ENCODE measurements at regions not wholly inside any gene's neighbourhood (a gene's known extent, or its start where the extent isn't known, plus 50 kb on each side); places are given as distances from the start of the nearest gene placed in this dataset.

DNA sequence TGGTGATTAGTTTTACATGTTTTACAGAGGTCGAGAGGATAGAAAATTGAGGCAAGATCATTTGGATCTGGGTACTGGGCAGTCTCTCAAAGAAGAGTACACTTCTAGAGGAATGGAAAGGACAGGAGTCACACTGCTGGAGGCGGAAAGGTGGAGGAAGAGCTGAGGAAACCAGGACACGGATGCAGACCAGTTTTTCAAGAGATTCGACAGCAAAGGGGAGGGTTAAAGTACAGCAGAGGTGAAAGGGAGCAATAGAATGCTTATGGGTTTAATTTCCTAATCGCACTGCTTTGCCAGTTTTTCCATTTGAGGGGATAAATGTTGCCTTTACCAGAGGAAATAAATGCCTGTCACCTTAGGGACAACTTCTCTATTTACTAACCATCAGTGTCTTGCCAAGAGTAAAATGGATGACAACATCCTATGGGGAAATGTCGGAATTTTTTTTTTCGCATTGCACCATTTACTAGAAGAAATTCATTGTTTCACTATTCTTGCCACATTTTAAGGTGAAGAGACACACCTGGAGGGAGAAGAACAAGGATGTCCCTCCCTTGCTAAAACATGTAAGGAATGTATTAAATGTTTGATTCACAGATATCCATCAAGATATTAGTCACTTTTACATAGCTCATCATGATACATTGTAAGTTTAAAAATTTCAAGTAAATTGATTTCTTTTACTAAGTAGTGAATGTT is 226.6 kb downstream of the COL12A1 start:
- H3K9me3 Mint-ChIP-seq: no peaks in the 10 kb centered on the region
- peak overlapping the region; percentile 26 for H3K4me3 Mint-ChIP-seq
- TF ChIP-seq, protein P1, sequence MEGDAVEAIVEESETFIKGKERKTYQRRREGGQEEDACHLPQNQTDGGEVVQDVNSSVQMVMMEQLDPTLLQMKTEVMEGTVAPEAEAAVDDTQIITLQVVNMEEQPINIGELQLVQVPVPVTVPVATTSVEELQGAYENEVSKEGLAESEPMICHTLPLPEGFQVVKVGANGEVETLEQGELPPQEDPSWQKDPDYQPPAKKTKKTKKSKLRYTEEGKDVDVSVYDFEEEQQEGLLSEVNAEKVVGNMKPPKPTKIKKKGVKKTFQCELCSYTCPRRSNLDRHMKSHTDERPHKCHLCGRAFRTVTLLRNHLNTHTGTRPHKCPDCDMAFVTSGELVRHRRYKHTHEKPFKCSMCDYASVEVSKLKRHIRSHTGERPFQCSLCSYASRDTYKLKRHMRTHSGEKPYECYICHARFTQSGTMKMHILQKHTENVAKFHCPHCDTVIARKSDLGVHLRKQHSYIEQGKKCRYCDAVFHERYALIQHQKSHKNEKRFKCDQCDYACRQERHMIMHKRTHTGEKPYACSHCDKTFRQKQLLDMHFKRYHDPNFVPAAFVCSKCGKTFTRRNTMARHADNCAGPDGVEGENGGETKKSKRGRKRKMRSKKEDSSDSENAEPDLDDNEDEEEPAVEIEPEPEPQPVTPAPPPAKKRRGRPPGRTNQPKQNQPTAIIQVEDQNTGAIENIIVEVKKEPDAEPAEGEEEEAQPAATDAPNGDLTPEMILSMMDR (conservative IDR thresholded peaks at IDR 0.05): no peak
- H3K27ac Mint-ChIP-seq: peak overlapping the region; percentile 42
- no peaks in the 10 kb centered on the region for H3K4me1 Mint-ChIP-seq (ENCODE audit: unreplicated experiment)
- H3K36me3 Mint-ChIP-seq: no peaks in the 10 kb centered on the region
- no peaks in the 10 kb centered on the region for H3K27me3 Mint-ChIP-seq
- DNase-seq (ENCODE audit: extremely low spot score, unreplicated experiment): no peak

DNA sequence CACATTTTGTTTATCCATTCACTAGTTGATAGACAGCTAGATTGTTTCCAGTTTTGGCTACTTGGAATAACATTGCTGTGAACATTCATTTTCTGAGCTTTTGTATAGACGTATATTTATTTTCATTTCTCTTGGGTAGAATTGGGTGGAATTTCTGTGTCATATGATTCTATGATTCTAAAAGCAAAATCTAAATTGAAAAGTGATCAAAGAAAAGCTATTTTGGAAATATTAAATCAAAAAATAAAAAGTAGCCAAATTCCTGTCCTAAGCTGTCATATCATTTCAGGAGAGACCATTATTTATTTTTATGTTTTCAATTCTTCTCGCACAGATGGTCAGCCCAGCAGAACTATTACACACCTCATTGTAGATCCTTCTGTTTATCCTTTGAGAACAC is 229.2 kb downstream of the COL12A1 start:
- Mint-ChIP-seq H3K27ac (no peak overlapping the region), H3K9me3 (no peaks in the 10 kb centered on the region)

GRCh38 chr6:74976026-74976425 is 229.8 kb downstream of the COL12A1 start:
- no peaks in the 10 kb centered on the region for H3K36me3 Mint-ChIP-seq
- H3K4me1 Mint-ChIP-seq (ENCODE audit: unreplicated experiment): no peaks in the 10 kb centered on the region
- no peaks in the 10 kb centered on the region for H3K9me3 Mint-ChIP-seq

More for the DNA sequence above, 229.2 kb downstream of the COL12A1 start:
- DNase-seq (ENCODE audit: extremely low spot score, unreplicated experiment): no peak
- no peaks in the 10 kb centered on the region for H3K36me3 Mint-ChIP-seq
- no peak overlapping the region for H3K4me3 Mint-ChIP-seq
- TF ChIP-seq, protein P1 (conservative IDR thresholded peaks at IDR 0.05): no peak
- H3K4me1 Mint-ChIP-seq (ENCODE audit: unreplicated experiment): no peaks in the 10 kb centered on the region
- H3K27me3 Mint-ChIP-seq: no peaks in the 10 kb centered on the region

GRCh38 chr6:74973591-74973990 is 232.3 kb downstream of the COL12A1 start:
- H3K9me3 Mint-ChIP-seq: no peaks in the 10 kb centered on the region
- TF ChIP-seq, protein P1 (conservative IDR thresholded peaks at IDR 0.05): no peak
- no peaks in the 10 kb centered on the region for H3K36me3 Mint-ChIP-seq
- H3K4me3 Mint-ChIP-seq: no peak overlapping the region
- no peaks in the 10 kb centered on the region for H3K27me3 Mint-ChIP-seq
- no peak overlapping the region for H3K27ac Mint-ChIP-seq
- H3K4me1 Mint-ChIP-seq (ENCODE audit: unreplicated experiment): no peaks in the 10 kb centered on the region
- no peak for DNase-seq (ENCODE audit: extremely low spot score, unreplicated experiment)

More at GRCh38 chr6:74976026-74976425, 229.8 kb downstream of the COL12A1 start:
- no peak for DNase-seq (ENCODE audit: extremely low spot score, unreplicated experiment)
- Mint-ChIP-seq H3K27ac (no peak overlapping the region), H3K4me3 (no peak overlapping the region), H3K27me3 (no peaks in the 10 kb centered on the region)
- TF ChIP-seq, protein P1 (conservative IDR thresholded peaks at IDR 0.05): no peak

GRCh38 chr6:74971633-74972032 is 234.2 kb downstream of the COL12A1 start:
- no peak for DNase-seq (ENCODE audit: extremely low spot score, unreplicated experiment)
- Mint-ChIP-seq H3K4me3 (no peak overlapping the region), H3K36me3 (no peaks in the 10 kb centered on the region), H3K4me1 (ENCODE audit: unreplicated experiment) (no peaks in the 10 kb centered on the region), H3K27me3 (no peaks in the 10 kb centered on the region), H3K9me3 (no peaks in the 10 kb centered on the region), H3K27ac (no peak overlapping the region)
- TF ChIP-seq, protein P1 (conservative IDR thresholded peaks at IDR 0.05): no peak

All from type B pancreatic cell (in vitro differentiated cells).